ENCODE measurements at regions not wholly inside any gene's neighbourhood (a gene's known extent, or its start where the extent isn't known, plus 50 kb on each side); places are given as distances from the start of the nearest gene placed in this dataset.

DNA sequence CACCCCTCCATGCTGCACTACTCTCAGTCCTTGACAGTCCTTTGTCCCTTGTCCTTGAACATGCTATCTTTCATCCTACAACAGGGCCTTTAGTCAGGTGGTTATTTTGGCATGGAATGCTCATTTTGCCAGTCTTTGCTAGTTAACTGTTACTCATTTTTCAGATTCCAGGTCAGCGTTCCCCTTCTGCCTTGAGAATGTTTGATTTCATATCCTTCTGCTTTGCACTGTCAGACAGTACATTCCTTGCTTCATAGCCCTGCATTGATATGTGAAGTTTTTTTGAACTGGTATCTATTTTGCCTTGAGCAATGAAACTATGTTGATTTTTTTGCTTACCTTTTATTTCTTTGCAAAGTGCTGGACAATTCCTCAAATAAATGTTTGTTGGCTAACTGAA, 638.2 kb upstream of the SEMA6A start:
- no peak for DNase-seq (ENCODE audit: low read depth)
- TF ChIP-seq, protein P1, sequence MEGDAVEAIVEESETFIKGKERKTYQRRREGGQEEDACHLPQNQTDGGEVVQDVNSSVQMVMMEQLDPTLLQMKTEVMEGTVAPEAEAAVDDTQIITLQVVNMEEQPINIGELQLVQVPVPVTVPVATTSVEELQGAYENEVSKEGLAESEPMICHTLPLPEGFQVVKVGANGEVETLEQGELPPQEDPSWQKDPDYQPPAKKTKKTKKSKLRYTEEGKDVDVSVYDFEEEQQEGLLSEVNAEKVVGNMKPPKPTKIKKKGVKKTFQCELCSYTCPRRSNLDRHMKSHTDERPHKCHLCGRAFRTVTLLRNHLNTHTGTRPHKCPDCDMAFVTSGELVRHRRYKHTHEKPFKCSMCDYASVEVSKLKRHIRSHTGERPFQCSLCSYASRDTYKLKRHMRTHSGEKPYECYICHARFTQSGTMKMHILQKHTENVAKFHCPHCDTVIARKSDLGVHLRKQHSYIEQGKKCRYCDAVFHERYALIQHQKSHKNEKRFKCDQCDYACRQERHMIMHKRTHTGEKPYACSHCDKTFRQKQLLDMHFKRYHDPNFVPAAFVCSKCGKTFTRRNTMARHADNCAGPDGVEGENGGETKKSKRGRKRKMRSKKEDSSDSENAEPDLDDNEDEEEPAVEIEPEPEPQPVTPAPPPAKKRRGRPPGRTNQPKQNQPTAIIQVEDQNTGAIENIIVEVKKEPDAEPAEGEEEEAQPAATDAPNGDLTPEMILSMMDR (IDR thresholded peaks at IDR 0.05; ENCODE audit: insufficient read depth, low read length, poor library complexity, severe bottlenecking), result no peak
- H3K27me3 ChIP-seq (ENCODE audit: control insufficient read depth, insufficient read depth, low read length), result no peaks in the 10 kb centered on the region
- H3K4me3 ChIP-seq (ENCODE audit: low read depth, low read length), result no peak overlapping the region
- no peaks in the 10 kb centered on the region for H3K36me3 ChIP-seq (ENCODE audit: control insufficient read depth, insufficient read depth, low read length)

DNA sequence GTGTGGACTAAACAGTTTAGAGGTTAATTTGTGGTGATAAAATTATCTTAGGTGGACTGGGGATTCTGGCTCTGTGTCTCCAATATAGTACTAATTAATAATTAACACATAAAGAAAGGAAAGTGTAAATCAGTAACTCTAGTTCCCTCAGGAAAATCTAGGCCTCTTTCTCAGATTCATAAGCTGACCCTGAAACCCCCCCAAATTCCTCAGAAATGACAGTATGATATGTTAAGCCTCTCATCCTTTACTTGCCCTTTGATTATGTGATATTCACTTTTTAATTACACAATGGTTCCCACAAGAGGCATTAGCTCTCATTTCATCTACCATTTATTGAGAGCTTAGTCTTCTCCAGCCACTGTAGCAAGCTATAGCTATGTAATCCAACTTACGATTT, 636.2 kb upstream of the SEMA6A start:
- TF ChIP-seq, protein P1 (IDR thresholded peaks at IDR 0.05; ENCODE audit: insufficient read depth, low read length, poor library complexity, severe bottlenecking), result no peak
- Histone ChIP-seq H3K4me3 (ENCODE audit: low read depth, low read length) (no peak overlapping the region), H3K36me3 (ENCODE audit: control insufficient read depth, insufficient read depth, low read length) (no peaks in the 10 kb centered on the region), H3K27me3 (ENCODE audit: control insufficient read depth, insufficient read depth, low read length) (no peaks in the 10 kb centered on the region)
- DNase-seq (ENCODE audit: low read depth), result no peak

DNA sequence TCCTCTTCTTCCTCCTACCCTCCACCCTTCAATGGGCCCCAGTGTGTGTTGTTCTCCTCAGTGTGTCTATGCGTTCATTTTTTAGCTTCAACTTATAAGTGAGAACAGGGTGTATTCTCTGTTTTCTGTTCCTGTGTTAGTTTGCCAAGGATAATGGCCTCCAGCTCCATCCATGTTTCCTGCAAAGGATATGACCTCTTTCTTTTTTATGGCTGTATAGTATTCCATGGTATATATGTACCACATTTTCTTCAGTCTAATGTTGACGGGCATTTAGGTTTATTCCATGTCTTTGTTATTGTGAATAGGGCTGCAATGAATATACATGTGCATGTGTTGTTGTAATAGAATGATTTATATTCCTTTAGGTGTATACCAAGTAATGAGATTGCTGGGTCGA, 634.9 kb upstream of the SEMA6A start:
- Histone ChIP-seq H3K27me3 (ENCODE audit: control insufficient read depth, insufficient read depth, low read length) (no peaks in the 10 kb centered on the region), H3K4me3 (ENCODE audit: low read depth, low read length) (no peak overlapping the region), H3K36me3 (ENCODE audit: control insufficient read depth, insufficient read depth, low read length) (no peaks in the 10 kb centered on the region)
- TF ChIP-seq, protein P1 (IDR thresholded peaks at IDR 0.05; ENCODE audit: insufficient read depth, low read length, poor library complexity, severe bottlenecking), result no peak
- no peak for DNase-seq (ENCODE audit: low read depth)

DNA sequence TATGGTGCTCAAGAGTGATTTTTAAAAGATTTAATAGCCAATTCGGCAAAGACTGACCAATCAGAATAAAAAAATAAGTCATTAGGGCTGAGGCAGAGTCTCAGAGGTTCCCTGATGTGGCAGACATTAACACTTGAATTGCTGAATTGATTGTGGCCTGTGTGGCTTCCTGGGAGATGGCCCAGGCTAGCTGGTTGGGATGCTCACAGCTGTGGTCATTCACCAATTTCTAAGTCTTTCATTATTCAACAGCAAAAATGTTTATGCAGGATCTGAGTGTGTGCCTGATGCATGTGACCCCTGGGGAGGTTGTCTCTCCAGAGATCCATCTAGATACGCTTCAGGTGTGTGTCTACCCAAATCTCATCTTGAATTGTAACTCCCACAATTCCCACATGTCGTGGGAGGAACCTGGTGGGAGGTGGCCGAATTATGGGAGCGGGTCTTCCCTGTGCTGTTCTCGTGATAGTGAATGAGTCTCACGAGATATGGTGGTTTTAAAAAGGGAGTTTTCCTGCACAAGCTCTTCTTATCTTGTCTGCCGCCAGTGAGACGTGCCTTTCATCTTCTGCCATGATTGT, 632.6 kb upstream of the SEMA6A start:
- DNase-seq (ENCODE audit: low read depth), result no peak
- Histone ChIP-seq H3K27me3 (ENCODE audit: control insufficient read depth, insufficient read depth, low read length) (no peaks in the 10 kb centered on the region), H3K36me3 (ENCODE audit: control insufficient read depth, insufficient read depth, low read length) (no peaks in the 10 kb centered on the region), H3K4me3 (ENCODE audit: low read depth, low read length) (no peak overlapping the region)
- TF ChIP-seq, protein P1 (IDR thresholded peaks at IDR 0.05; ENCODE audit: insufficient read depth, low read length, poor library complexity, severe bottlenecking), result no peak

DNA sequence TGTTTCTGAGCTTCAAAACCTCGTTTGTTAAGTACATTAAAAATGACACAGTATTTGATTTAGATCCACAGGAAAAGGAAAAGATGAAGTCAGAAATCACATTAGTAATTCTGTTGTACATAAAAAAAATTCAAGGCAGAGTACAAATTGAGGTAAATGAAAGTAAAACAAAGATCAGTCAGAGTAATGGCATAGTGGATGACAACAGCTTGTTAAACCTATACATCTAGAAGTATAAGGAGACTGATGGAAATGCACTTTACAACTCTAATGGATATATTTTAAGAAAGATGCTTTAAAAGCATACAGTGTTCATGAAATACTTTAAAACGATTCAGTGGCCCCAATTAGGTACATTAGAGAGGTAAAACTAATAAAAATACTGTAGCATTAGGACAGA, 631.3 kb upstream of the SEMA6A start:
- TF ChIP-seq, protein P1 (IDR thresholded peaks at IDR 0.05; ENCODE audit: insufficient read depth, low read length, poor library complexity, severe bottlenecking), result no peak
- Histone ChIP-seq H3K27me3 (ENCODE audit: control insufficient read depth, insufficient read depth, low read length) (no peaks in the 10 kb centered on the region), H3K36me3 (ENCODE audit: control insufficient read depth, insufficient read depth, low read length) (no peaks in the 10 kb centered on the region), H3K4me3 (ENCODE audit: low read depth, low read length) (no peak overlapping the region)
- DNase-seq (ENCODE audit: low read depth), result no peak

All from kidney epithelial cell (primary cell).